Neuronal stem cell (in vitro differentiated cells): ENCODE measurements at regions not wholly inside any gene's neighbourhood (a gene's known extent, or its start where the extent isn't known, plus 50 kb on each side); places are given as distances from the start of the nearest gene placed in this dataset.

Experiments
- DNase-seq: peaks from one replicate; pipeline ENCODE4 v3.0.0-alpha.2; 2013; ENCODE audit warnings: low spot score
- H2AFZ ChIP-seq: one replicate; pipeline ENCODE4 v1.6.1; 2013; ENCODE audit warnings: mild to moderate bottlenecking, low read length, inconsistent platforms
- H2AK5ac ChIP-seq: 2 replicates; pipeline ENCODE4 v1.6.1; 2013; ENCODE audit warnings: low read depth, mild to moderate bottlenecking, inconsistent platforms, low read length, moderate library complexity, mixed read lengths
- H2BK120ac ChIP-seq: 2 replicates; pipeline ENCODE4 v1.6.1; 2013; ENCODE audit warnings: low read depth, mild to moderate bottlenecking, inconsistent platforms, low read length, moderate library complexity, mixed read lengths
- H2BK12ac ChIP-seq: one replicate; pipeline ENCODE4 v1.6.1; 2013; ENCODE audit warnings: low read length, inconsistent platforms
- H2BK15ac ChIP-seq: 2 replicates; pipeline ENCODE4 v1.6.1; 2013; ENCODE audit warnings: mild to moderate bottlenecking, low read length, inconsistent platforms, mixed read lengths
- H2BK5ac ChIP-seq: one replicate; pipeline ENCODE4 v1.6.1; 2013; ENCODE audit warnings: inconsistent platforms, mild to moderate bottlenecking, low read length, moderate library complexity
- H3K14ac ChIP-seq: one replicate; pipeline ENCODE4 v1.6.1; 2013; ENCODE audit warnings: low read length, inconsistent platforms
- H3K18ac ChIP-seq: 2 replicates; pipeline ENCODE4 v1.6.1; 2013; ENCODE audit warnings: low read length, inconsistent platforms
- H3K23ac ChIP-seq: 2 replicates; pipeline ENCODE4 v1.6.1; 2013; ENCODE audit warnings: low read depth, mild to moderate bottlenecking, mixed read lengths, low read length, inconsistent platforms; ENCODE audit not compliant: poor library complexity
- H3K27ac ChIP-seq: replicated peaks from 3 replicates; pipeline ENCODE4 v1.5.1; 2013; ENCODE audit warnings: low read length, inconsistent platforms
- H3K27me3 ChIP-seq, 3 experiments: 2 replicates each; pipeline ENCODE4 v1.6.1; 2013; ENCODE audit warnings: low read length in 3 of 3, mild to moderate bottlenecking in 2 of 3, inconsistent platforms in 1 of 3, low read depth in 1 of 3, mixed read lengths in 1 of 3, moderate library complexity in 1 of 3; ENCODE audit not compliant: control insufficient read depth in 3 of 3, insufficient read depth in 3 of 3
- H3K36me3 ChIP-seq, 2 donors: replicated peaks in 1 of 2; 2 replicates each; pipeline ENCODE4 v1.6.1; 2013; ENCODE audit warnings: low read length in 2 of 2; ENCODE audit not compliant: control insufficient read depth in 2 of 2, insufficient read depth in 2 of 2
- H3K4ac ChIP-seq: 2 replicates; pipeline ENCODE4 v1.6.1; 2013; ENCODE audit warnings: inconsistent platforms, mild to moderate bottlenecking, low read length, moderate library complexity
- H3K4me1 ChIP-seq, 2 donors: 1 replicate in 1 of 2; 2 replicates in 1 of 2; pipeline ENCODE4 v1.6.1; 2013; ENCODE audit warnings: low read length in 2 of 2, low read depth in 1 of 2; ENCODE audit not compliant: control insufficient read depth in 2 of 2, insufficient read depth in 1 of 2
- H3K4me2 ChIP-seq: one replicate; pipeline ENCODE4 v1.6.1; 2013; ENCODE audit warnings: mild to moderate bottlenecking, low read length, inconsistent platforms; ENCODE audit not compliant: insufficient read depth, poor library complexity, severe bottlenecking
- H3K4me3 ChIP-seq, 2 donors: 2 replicates each; pipeline ENCODE4 v1.5.1; 2013; ENCODE audit warnings: low read length in 2 of 2, mild to moderate bottlenecking in 2 of 2, inconsistent platforms in 1 of 2, moderate library complexity in 1 of 2
- H3K79me1 ChIP-seq: one replicate; pipeline ENCODE4 v1.6.1; 2013; ENCODE audit warnings: low read depth, mild to moderate bottlenecking, inconsistent platforms, low read length, moderate library complexity
- H3K9ac ChIP-seq: one replicate; pipeline ENCODE4 v1.6.1; 2013; ENCODE audit warnings: mild to moderate bottlenecking, low read depth, low read length, inconsistent platforms; ENCODE audit not compliant: poor library complexity
- H3K9me3 ChIP-seq, 2 donors: replicated peaks in 1 of 2; 2 replicates each; pipeline versions ENCODE3 to v1.6.1; 2013; ENCODE audit warnings: low read length in 2 of 2, mild to moderate bottlenecking in 2 of 2, inconsistent platforms in 1 of 2, low read depth in 1 of 2, mixed read lengths in 1 of 2, moderate library complexity in 1 of 2; ENCODE audit not compliant: control insufficient read depth in 2 of 2, insufficient read depth in 1 of 2
- H4K8ac ChIP-seq: one replicate; pipeline ENCODE4 v1.6.1; 2013; ENCODE audit warnings: low read depth, mild to moderate bottlenecking, inconsistent platforms, low read length, moderate library complexity
- H4K91ac ChIP-seq: one replicate; pipeline ENCODE4 v1.6.1; 2013; ENCODE audit warnings: low read length, low read depth, mild to moderate bottlenecking, inconsistent platforms; ENCODE audit not compliant: poor library complexity
- WGBS, 2 donors: extraction: QIAGEN DNeasy Blood & Tissue Kit; methylation state at CpG; one replicate each; pipeline ENCODE4 v1.1.7; 2013; ENCODE audit warnings: missing lambda C conversion rate in 2 of 2, mixed read lengths in 1 of 2; ENCODE audit not compliant: insufficient read length in 2 of 2, insufficient replicate concordance in 1 of 2; ENCODE audit errors: extremely low coverage in 2 of 2; 5-methylcytosine and 5-hydroxymethylcytosine counted together

DNA sequence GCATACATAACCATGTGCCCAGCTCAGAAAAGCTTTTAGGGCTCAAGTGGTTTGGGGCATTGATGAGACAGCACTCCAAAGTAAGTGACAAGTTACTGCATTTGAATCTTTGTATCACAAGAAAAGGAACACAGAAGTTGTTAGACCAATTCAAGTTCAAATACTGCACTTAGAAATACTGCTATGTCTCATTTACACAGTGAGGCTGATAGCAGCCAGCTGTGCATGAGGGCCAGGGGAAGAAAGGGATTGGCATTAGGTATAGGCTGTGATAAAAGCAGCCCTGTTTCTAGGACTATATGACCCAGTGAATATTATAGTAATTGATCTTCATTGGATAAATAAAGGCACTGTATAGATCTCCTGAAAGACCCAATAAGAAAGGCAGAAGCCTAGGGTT, 197.8 kb upstream of the SORCS1 start:
- Histone ChIP-seq H2BK120ac (no peak overlapping the region), H3K27ac (no peak overlapping the region), H3K4me1 (no peaks in the 10 kb centered on the region), H2BK15ac (no peak overlapping the region), H2AFZ (no peak overlapping the region), H3K18ac (no peak overlapping the region), H4K91ac (no peak overlapping the region), H3K14ac (no peak overlapping the region), H2AK5ac (no peak overlapping the region), H2BK5ac (no peak overlapping the region), H3K27me3 (no peaks in the 10 kb centered on the region), H3K4me2 (no peak overlapping the region), H3K23ac (no peak overlapping the region), H3K9me3 (no peaks in the 10 kb centered on the region), H3K36me3 (no peaks in the 10 kb centered on the region), H3K4ac (no peak overlapping the region), H3K4me3 (no peak overlapping the region), H3K79me1 (no peaks in the 10 kb centered on the region), H4K8ac (no peak overlapping the region), H2BK12ac (no peak overlapping the region), H3K9ac (no peak overlapping the region)
- no peak for DNase-seq

DNA sequence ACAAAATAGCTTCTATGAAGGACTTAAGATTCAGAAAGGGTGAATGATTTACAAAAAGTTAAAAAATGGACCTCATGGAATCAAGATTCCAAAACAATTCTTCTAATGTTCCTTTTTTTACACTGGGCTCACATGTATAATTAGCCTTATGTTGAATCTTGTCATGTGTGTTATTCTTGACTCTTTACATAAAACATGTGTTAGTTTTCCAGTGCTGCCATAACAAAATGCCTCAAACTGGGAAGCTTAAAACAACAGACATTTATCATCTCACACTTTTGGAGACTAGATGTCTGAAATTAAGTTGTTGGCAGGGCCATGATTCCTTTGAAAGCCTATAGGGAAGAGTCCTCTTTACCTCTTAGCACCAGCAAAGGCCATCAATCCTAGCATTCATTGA, 192.5 kb upstream of the SORCS1 start:
- Histone ChIP-seq H3K14ac (no peak overlapping the region), H3K18ac (no peak overlapping the region), H4K91ac (no peak overlapping the region), H2BK12ac (no peak overlapping the region), H3K4me2 (no peak overlapping the region), H3K27me3 (no peaks in the 10 kb centered on the region), H2BK15ac (no peak overlapping the region), H3K23ac (no peak overlapping the region), H2BK5ac (no peak overlapping the region), H3K4me3 (no peak overlapping the region), H4K8ac (no peak overlapping the region), H3K9me3 (peaks cover 0 to 2% of the 10 kb centered on the region in 2 donors), H3K79me1 (no peaks in the 10 kb centered on the region), H3K4ac (no peak overlapping the region), H3K36me3 (no peaks in the 10 kb centered on the region), H3K9ac (no peak overlapping the region), H2AFZ (no peak overlapping the region), H2BK120ac (no peak overlapping the region), H3K27ac (no peak overlapping the region), H2AK5ac (no peak overlapping the region), H3K4me1 (no peaks in the 10 kb centered on the region)
- no peak for DNase-seq

DNA sequence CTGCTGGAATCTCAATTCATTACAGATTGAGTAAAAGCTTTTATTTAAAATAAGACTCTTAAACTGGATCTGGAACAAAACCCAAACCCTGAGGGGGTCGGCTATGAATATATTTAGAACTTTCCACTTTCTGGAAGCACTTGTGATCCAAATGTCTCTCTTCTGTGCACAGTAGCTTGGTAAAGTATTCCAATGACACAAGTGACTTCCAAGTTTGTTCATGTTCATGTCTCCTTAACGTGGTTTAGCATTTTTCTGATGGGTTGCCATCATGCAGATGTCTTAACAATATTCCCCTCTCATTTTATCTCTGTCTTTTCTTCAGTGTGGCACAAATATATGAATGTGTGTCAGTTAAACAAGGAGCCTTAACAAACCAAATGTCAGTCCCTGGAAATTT, 191.9 kb upstream of the SORCS1 start:
- H4K8ac ChIP-seq = no peak overlapping the region
- no peak overlapping the region for H4K91ac ChIP-seq
- no peaks in the 10 kb centered on the region for H3K4me1 ChIP-seq
- WGBS, 2 donors = no CpG with 5 or more reads among the region's 2 CpGs
- peaks cover 0 to 2% of the 10 kb centered on the region in 2 donors for H3K9me3 ChIP-seq
- no peak for DNase-seq
- H3K18ac ChIP-seq = no peak overlapping the region
- no peaks in the 10 kb centered on the region for H3K27me3 ChIP-seq
- H2BK5ac ChIP-seq = no peak overlapping the region
- no peaks in the 10 kb centered on the region for H3K79me1 ChIP-seq
- no peak overlapping the region for H3K9ac ChIP-seq
- H3K27ac ChIP-seq = no peak overlapping the region
- H3K4me2 ChIP-seq = no peak overlapping the region
- H3K36me3 ChIP-seq = no peaks in the 10 kb centered on the region
- no peak overlapping the region for H3K4me3 ChIP-seq
- H2BK15ac ChIP-seq = no peak overlapping the region
- no peak overlapping the region for H2AK5ac ChIP-seq
- H2BK120ac ChIP-seq = no peak overlapping the region
- no peak overlapping the region for H3K14ac ChIP-seq
- no peak overlapping the region for H3K4ac ChIP-seq
- H3K23ac ChIP-seq = no peak overlapping the region
- no peak overlapping the region for H2AFZ ChIP-seq
- H2BK12ac ChIP-seq = no peak overlapping the region

DNA sequence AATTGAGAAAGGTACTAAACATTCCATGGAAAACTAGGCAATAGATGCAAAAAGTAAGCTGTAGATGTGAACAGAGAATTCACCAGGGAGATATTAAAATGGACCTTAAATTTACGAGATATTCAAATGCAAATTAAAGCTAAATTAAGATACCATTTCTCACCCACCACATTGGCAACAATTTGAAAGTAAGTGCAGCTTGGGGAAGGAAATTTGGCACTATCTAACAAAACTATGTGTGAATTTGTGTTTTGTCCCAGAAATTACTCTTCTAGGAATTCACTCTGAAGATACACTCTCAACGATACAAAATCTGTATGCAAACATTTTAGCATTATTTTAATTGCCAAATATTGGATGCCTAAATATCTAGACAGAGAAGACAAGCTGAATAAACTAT, 178.2 kb upstream of the SORCS1 start:
- Histone ChIP-seq H2BK15ac (no peak overlapping the region), H3K14ac (no peak overlapping the region), H3K18ac (no peak overlapping the region), H3K4me2 (no peak overlapping the region), H3K9me3 (no peaks in the 10 kb centered on the region), H2BK5ac (no peak overlapping the region), H4K91ac (no peak overlapping the region), H3K4ac (no peak overlapping the region), H2BK12ac (no peak overlapping the region), H3K79me1 (no peaks in the 10 kb centered on the region), H3K4me1 (no peaks in the 10 kb centered on the region), H3K27me3 (no peaks in the 10 kb centered on the region), H2AK5ac (no peak overlapping the region), H3K4me3 (no peak overlapping the region), H2BK120ac (no peak overlapping the region), H3K9ac (no peak overlapping the region), H3K23ac (no peak overlapping the region), H4K8ac (no peak overlapping the region), H2AFZ (no peak overlapping the region), H3K36me3 (no peaks in the 10 kb centered on the region), H3K27ac (no peak overlapping the region)
- no CpG with 5 or more reads among the region's 2 CpGs for WGBS, 2 donors
- no peak for DNase-seq
